H1 (cell line): ENCODE measurements at regions not wholly inside any gene's neighbourhood (a gene's known extent, or its start where the extent isn't known, plus 50 kb on each side); places are given as distances from the start of the nearest gene placed in this dataset.

Source experiments
- CHD1 ChIP-seq: IDR thresholded peaks from 2 replicates; pipeline ENCODE4 v1.6.1; 2012; ENCODE audit warnings: low read depth, low read length, improper control_type of control experiment
- CHD7 ChIP-seq: fragments of 300-600 bp; sonication (generic); IDR thresholded peaks from 2 replicates; pipeline ENCODE4 v1.7.1; 2012; ENCODE audit warnings: low read length, moderate library complexity, mild to moderate bottlenecking, inconsistent platforms; ENCODE audit not compliant: insufficient replicate concordance
- GABPA ChIP-seq: IDR thresholded peaks from 2 replicates; pipeline ENCODE4 v1.6.1; 2011; ENCODE audit warnings: mild to moderate bottlenecking, low read length, moderate library complexity, borderline replicate concordance; ENCODE audit not compliant: insufficient read depth
- RXRA ChIP-seq: IDR thresholded peaks from 2 replicates; pipeline ENCODE4 v1.6.1; 2011; ENCODE audit warnings: low read depth, mild to moderate bottlenecking, low read length, moderate library complexity; ENCODE audit not compliant: insufficient read depth

DNA sequence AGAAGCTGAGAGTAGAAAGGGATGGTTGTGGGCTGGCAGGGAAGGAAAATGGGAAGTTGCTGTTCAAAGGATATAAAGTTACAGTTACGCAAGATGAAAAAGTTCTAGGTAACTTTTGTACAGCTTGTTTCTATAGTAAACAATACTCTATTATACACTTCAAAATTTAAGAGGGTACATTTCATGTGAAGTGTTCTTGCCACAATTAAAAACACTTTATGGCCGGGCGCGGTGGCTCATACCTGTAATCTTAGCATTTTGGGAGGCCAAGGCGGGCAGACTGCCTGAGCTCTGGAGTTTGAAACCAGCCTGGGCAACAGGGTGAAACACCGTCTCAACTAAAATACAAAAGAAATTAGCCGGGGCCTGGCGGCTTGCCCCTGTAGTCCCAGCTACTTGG is 623.6 kb downstream of the STIM2 start (continued):
- TF ChIP-seq CHD7 (no peak), CHD1 (no peak), GABPA (no peak), RXRA (no peak)
- TF ChIP-seq, all 59 proteins: peak for 0
